Suppressor macrophage treated with lipopolysaccharide for 1 hour (primary cell): ENCODE measurements at regions not wholly inside any gene's neighbourhood (a gene's known extent, or its start where the extent isn't known, plus 50 kb on each side); places are given as distances from the start of the nearest gene placed in this dataset.
"Not testable (repeated sequence)": the region's sequence is repeated elsewhere in the genome, so short reads cannot be mapped to it uniquely, and the experiment has no call there.

Experiments used
- DNase-seq, 3 donors: peaks; one replicate each; pipeline ENCODE4 v3.0.0-alpha.2; 2020 to 2022

- DNase-seq, result no peak
Observed at GRCh38 chr5:3339092-3339797, 256.4 kb upstream of the IRX1 start.

GRCh38 chr5:3337812-3338541, 257.7 kb upstream of the IRX1 start:
- DNase-seq, result no peak

GRCh38 chr5:3336666-3337065, 259.0 kb upstream of the IRX1 start:
- DNase-seq, result no peak

GRCh38 chr5:3335301-3335700, 260.3 kb upstream of the IRX1 start:
- no peak for DNase-seq

GRCh38 chr5:3333836-3334235, 261.8 kb upstream of the IRX1 start:
- DNase-seq, result no peak

- DNase-seq, result no peak
Observed at GRCh38 chr5:3333105-3333504, 262.5 kb upstream of the IRX1 start.

GRCh38 chr5:3331819-3332218, 263.8 kb upstream of the IRX1 start:
- no peak for DNase-seq

- no peak for DNase-seq
Observed at GRCh38 chr5:3330442-3330841, 265.2 kb upstream of the IRX1 start.

GRCh38 chr5:3329427-3329826, 266.2 kb upstream of the IRX1 start:
- DNase-seq, result no peak

GRCh38 chr5:3326841-3327232, 268.8 kb upstream of the IRX1 start:
- no peak for DNase-seq

- no peak for DNase-seq
Observed at GRCh38 chr5:3325972-3326840, 269.4 kb upstream of the IRX1 start.

GRCh38 chr5:3325201-3325971, 270.2 kb upstream of the IRX1 start:
- no peak for DNase-seq

GRCh38 chr5:3324421-3325101, 271.1 kb upstream of the IRX1 start:
- DNase-seq, result no peak

- DNase-seq, result not testable (repeated sequence)
Observed at GRCh38 chr5:3323966-3324365, 271.7 kb upstream of the IRX1 start.

- DNase-seq, result no peak
Observed at GRCh38 chr5:3323144-3323543, 272.5 kb upstream of the IRX1 start.

- DNase-seq, result no peak
Observed at GRCh38 chr5:3322642-3323041, 273.0 kb upstream of the IRX1 start.

- DNase-seq, result no peak
Observed at GRCh38 chr5:3321923-3322322, 273.7 kb upstream of the IRX1 start.

- DNase-seq, result no peak
Observed at GRCh38 chr5:3321119-3321760, 274.4 kb upstream of the IRX1 start.

- DNase-seq, result no peak
Observed at GRCh38 chr5:3320317-3320875, 275.2 kb upstream of the IRX1 start.

- no peak for DNase-seq
Observed at GRCh38 chr5:3317051-3317795, 278.4 kb upstream of the IRX1 start.

- no peak for DNase-seq
Observed at GRCh38 chr5:3313569-3313968, 282.1 kb upstream of the IRX1 start.
